GM18868 (cell line): ENCODE measurements at regions not wholly inside any gene's neighbourhood (a gene's known extent, or its start where the extent isn't known, plus 50 kb on each side); places are given as distances from the start of the nearest gene placed in this dataset.

ENCODE experiments used
- ATAC-seq: cut with Tn5 transposase; IDR thresholded peaks from one replicate; pipeline ENCODE4 v1.9.1; 2021; ENCODE audit warnings: mild to moderate bottlenecking, moderate library complexity; ENCODE audit not compliant: unreplicated experiment

- ATAC-seq, result no peak
Observed at GRCh38 chr6:159445351-159445750, 247.7 kb downstream of the SOD2 start.

- ATAC-seq, result no peak
Observed at GRCh38 chr6:159444056-159444760, 248.8 kb downstream of the SOD2 start.

- ATAC-seq, result no peak
Observed at GRCh38 chr6:159443417-159443920, 249.6 kb downstream of the SOD2 start.

GRCh38 chr6:159441704-159441981 is 251.4 kb downstream of the SOD2 start:
- no peak for ATAC-seq

- ATAC-seq, result no peak
Observed at GRCh38 chr6:159440911-159441703, 251.9 kb downstream of the SOD2 start.

DNA sequence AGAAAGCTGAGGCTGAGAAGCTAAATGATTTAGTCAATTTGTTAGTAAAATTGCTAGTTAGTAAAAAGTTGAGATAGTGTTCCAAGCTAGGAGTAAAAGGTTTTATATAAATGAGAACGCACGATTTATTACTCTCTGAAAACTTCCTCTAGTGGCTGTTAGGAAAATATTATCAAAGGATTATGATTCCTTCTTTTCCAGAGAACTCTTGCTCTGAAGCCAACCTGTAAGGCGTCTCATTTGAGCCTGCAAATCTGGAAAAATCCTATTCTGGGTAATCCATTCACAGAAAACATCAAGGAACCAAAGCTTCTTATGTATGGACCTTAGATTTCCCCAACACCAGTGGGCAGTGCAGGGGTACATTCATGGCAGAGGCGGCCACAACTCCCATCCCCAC is 252.7 kb downstream of the SOD2 start:
- no peak for ATAC-seq

- no peak for ATAC-seq
Observed at GRCh38 chr6:159439651-159440050, 253.4 kb downstream of the SOD2 start.

DNA sequence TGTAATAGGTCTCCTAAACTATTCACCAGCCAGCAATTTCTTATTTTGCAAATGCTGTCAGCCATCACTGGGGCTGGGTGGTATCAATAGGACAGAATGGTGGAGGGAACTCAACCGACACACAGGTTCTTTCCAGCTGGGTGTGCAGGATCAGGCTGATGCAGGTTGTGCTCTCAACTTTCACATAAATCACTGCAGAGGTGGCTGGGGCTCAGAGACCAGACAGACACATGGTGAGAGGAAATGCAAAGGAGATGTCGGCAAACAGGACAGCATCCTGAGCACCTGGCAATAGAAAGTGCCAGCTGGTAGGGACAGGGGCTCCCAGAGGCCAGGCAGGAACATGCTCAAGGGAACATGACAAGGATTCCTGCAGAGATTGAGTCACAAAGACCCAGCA is 254.9 kb downstream of the SOD2 start:
- no peak for ATAC-seq

DNA sequence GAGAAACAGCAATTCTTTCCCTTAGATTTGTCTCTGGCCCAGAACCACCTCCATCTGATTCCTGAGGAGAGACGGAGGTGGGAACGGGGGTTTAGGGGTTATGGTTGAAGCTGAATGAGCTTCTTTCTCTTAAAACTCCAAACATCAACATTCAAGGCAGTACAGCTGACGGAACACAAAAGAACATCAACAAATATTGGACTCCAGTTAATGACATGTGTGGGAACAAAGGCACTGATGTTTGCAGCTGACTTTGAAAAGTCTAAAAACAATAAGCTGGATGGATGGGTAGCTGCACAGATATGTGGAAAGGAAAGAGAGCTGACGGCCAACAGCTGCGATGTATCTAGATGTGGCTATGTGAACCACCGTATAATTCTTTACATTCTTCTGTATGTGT is 256.5 kb downstream of the SOD2 start:
- no peak for ATAC-seq

DNA sequence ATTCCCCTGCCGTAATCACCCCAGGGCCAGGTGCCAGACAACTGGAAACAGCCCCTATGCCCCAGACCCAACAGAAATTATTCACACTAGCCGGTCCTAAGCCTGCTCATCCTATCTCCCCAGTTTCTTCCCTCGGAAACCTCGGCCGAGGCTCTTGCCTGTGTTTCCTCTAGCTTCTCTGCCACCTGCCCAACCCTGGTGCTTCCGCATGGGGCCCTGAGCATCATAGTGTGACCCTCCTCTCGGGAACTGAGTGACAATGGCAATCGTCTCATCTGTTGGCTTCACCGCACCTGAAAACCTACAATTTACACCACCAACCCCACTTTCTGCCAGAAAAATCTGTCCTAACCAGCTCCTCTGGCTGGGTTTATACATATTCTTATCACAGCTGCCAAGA is 257.3 kb downstream of the SOD2 start:
- no peak for ATAC-seq

DNA sequence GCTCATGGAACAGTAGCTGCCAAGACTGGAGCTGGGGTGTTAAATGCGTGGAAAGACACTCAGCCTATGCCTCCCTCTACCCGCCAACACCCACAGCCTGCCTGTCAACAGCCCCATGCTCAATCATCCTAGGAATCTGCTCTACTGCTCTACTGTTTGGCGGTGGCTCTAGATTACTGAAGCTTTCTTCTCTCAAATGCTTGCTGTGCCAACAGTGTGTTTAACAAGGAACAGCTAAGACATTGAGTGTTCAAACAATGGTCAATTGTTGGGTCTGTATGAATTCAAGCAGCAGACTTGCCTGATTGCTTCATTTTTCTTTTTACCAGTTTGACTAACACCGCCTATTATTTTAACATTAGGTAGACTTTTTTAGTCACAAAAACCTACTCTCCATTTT is 258.6 kb downstream of the SOD2 start:
- ATAC-seq, result no peak

GRCh38 chr6:159433550-159433949 is 259.5 kb downstream of the SOD2 start:
- ATAC-seq, result no peak

GRCh38 chr6:159431750-159432149 is 261.3 kb downstream of the SOD2 start:
- ATAC-seq, result no peak

- ATAC-seq, result no peak
Observed at GRCh38 chr6:159430323-159430722, 261.1 kb downstream of the FNDC1 start.

DNA sequence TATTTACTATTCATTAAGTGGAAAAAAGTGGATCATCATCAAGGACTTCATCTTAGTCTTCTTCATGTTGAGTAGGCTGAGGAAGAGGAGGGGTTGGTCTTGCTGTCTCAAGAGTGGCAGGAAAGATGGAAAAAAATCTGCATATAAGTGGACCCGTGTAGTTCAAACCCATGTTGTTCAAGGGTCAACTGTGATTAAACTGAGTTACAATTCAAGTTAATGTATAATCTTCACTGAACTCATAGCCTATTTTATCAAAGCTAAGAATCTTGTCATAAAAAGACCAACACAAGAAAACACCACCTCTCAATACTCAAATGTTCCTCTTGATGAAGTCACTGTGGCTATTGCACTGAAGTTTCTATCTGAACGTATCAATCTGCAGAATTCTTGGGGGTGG is 260.2 kb downstream of the FNDC1 start:
- no peak for ATAC-seq

DNA sequence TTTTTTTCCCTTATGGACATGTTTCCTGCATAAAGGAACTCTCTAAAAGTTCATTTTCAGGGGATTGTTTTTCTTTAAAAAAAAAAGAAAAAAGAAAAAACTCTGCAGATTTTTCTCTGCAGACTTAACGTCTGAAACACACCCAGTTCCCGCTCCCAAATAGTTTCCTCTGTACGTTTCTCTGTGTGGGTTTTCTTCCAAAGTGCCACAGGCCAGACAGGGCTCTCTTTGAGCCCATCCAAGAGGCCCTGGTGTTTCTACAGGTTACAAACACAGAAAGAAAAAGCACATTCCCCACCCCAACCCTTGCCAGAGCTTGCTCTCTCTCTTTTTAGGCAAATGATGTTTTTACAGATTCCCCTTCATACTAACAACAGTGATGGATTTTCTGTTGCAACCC is 258.6 kb downstream of the FNDC1 start:
- no peak for ATAC-seq

DNA sequence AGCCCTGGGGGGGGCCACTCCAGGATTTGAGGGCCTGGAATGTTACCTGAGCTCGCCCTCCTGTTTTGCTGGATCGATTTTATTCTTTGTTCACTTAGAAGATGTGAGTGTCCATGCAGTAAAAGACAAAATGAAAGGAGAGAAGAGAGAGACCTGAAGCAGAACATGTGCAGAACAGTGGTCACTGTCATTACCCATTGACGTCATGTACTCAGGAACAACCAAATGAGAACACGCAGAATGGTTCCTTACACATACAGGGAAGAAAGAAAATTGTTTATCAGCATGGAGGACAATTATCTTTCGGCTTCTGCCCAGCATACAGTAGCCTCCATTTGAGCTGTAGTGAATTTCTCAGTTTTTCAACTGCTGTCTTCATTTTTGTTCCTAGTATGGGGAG is 258.1 kb downstream of the FNDC1 start:
- no peak for ATAC-seq

DNA sequence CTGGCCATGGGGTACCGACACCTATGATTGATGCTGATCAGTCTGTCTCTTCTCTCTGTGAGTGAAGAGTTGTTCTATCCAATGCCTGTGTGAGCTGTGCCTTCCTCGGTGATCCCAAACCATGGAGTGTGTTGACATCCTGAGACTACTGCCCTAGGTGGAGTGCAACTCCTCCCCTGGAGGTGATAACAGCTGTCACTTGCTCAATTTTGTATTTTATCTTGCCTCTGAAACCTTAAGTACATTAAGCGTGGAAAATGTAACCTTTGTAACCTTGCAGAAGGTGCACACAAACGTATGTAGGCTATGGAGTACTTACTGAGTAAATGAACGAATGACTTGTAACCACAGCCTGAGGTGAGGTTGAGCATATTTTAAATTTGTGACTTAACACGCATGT is 256.2 kb downstream of the FNDC1 start:
- no peak for ATAC-seq

DNA sequence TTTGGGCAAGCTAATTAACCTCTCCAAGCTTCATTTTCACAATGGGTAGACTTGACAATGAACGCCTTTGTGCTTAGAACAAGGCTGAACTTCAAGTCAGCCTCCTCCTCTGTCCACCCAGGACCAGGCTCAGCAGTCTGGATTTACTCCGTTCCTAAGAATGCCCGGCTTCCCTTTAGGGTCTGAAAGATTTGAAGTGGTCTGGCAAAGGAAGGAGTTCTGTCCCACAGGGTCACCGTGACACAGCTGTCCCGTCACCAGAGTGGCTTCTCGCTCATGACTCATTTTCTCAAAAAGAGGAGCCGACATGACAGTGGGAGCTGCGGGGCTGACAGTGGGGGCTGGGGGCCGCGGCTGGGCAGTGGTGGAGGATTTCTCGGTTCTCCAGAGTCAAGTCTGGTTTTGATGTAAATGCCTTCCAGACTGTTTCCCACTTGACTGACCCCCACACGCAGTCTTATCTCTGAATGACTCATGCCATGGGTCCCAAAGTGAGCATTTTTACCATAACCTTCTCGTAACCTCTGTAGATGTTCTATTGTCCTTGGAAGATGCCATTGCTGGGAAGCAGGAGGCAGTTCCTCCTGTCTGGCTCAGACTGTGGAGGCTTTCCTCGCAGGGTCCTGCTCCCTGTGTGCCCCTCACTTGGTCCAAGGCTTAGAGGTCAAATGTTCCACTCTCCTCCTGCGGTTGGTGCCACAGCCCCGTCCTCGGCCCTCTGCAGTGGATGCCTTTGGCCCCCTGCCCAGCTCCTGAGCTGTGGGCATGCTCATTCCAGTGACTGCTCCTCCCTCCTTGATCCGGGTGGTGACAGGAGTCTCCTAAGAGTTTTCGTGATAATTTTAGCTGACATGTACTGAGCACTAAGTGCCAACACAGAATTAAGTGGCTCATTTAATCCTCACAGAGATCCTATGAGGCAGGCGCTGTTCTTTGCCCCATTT is 253.1 kb downstream of the FNDC1 start:
- ATAC-seq, result no peak

- no peak for ATAC-seq
Observed at GRCh38 chr6:159421586-159421985, 252.4 kb downstream of the FNDC1 start.

- ATAC-seq, result no peak
Observed at GRCh38 chr6:159418997-159419396, 249.8 kb downstream of the FNDC1 start.
